ENCODE measurements at regions not wholly inside any gene's neighbourhood (a gene's known extent, or its start where the extent isn't known, plus 50 kb on each side); places are given as distances from the start of the nearest gene placed in this dataset.

DNA sequence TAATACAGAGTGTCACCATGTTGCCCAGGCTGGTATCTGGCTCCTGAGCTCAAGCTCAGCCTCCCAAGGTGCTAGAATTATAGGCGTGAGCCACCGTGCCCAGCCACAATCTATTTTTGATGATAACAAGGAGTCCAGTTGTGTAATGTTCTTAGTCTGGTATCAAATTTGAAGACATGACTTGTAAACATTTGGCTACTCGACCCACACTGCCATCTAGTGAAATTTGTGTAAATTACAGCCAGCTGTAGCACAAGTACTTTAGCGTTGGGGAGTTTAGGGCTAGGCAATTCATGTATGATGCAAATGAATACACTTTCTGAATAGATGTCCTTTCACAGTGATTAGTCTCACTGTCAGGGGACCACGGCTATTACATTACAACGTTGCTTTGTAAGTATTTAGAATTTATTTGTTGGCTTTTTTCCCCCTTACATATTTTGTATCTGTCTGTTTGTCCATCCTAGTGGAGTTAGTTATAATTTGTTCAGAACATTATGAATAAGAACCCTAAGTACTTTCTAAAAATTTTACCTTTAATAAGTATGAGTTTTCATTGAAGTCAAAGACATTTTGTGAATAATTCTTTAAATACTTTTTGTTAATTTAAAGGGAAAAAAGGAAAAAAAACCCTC lies 139.7 kb downstream of the PRDM13 start:
- Histone ChIP-seq H3K9me3 (ENCODE audit: low read length) (no peaks in the 10 kb centered on the region), H2AFZ (ENCODE audit: low read depth, low read length) (no peak overlapping the region), H3K36me3 (ENCODE audit: insufficient read depth, low read length) (no peaks in the 10 kb centered on the region), H3K27me3 (ENCODE audit: insufficient read depth, low read length) (no peaks in the 10 kb centered on the region), H3K4me3 (ENCODE audit: low read length) (no peak overlapping the region), H3K4me1 (ENCODE audit: insufficient read depth, low read length) (no peaks in the 10 kb centered on the region)

DNA sequence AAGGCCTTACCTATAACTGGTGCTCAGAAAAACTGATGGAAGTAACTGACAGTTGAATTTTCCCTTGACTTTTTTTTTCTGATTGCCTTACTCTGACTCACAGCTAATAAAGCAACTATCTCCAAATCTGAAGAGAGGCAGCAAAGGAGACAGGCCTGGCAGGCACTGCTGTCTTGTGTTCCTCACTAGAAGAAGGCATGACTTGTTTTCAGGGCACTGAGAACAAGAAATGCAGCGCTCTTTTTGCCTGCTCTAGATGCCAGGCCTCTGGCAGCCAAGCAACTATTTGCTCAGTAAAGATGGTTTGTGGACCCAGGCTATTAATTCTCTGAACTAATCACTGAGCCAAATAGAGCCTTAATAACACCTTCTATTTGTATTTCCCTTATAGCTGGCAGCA lies 155.1 kb downstream of the PRDM13 start:
- Histone ChIP-seq H3K4me1 (ENCODE audit: insufficient read depth, low read length) (no peaks in the 10 kb centered on the region), H3K9me3 (ENCODE audit: low read length) (no peaks in the 10 kb centered on the region), H3K27me3 (ENCODE audit: insufficient read depth, low read length) (no peaks in the 10 kb centered on the region), H2AFZ (ENCODE audit: low read depth, low read length) (no peak overlapping the region), H3K36me3 (ENCODE audit: insufficient read depth, low read length) (no peaks in the 10 kb centered on the region), H3K4me3 (ENCODE audit: low read length) (no peak overlapping the region)

DNA sequence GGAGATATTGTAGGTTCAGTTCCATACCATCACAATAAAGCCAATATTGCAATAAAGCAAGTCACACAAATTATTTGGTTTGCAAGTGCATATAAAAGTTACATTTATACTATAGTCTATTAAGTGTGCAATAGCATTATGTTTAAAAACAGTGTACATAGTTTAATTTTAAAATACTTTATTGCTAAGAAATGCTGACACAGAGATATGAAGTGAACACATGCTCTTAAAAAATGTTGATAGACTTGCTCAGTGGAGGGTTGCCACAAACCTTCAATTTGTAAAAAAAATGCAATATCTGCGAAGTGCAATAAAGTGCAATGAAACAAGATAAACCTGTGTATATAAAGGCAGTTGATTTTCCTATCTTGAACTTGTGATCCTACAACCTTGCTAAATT lies 161.5 kb downstream of the PRDM13 start:
- Histone ChIP-seq H2AFZ (ENCODE audit: low read depth, low read length) (no peak overlapping the region), H3K4me1 (ENCODE audit: insufficient read depth, low read length) (no peaks in the 10 kb centered on the region), H3K4me3 (ENCODE audit: low read length) (no peak overlapping the region), H3K9me3 (ENCODE audit: low read length) (no peaks in the 10 kb centered on the region), H3K27me3 (ENCODE audit: insufficient read depth, low read length) (no peaks in the 10 kb centered on the region), H3K36me3 (ENCODE audit: insufficient read depth, low read length) (no peaks in the 10 kb centered on the region)

GRCh38 chr6:99779631-99780555 lies 173.3 kb downstream of the PRDM13 start:
- H3K4me1 ChIP-seq (ENCODE audit: insufficient read depth, low read length), result no peaks in the 10 kb centered on the region
- no peaks in the 10 kb centered on the region for H3K27me3 ChIP-seq (ENCODE audit: insufficient read depth, low read length)
- H3K9me3 ChIP-seq (ENCODE audit: low read length), result no peaks in the 10 kb centered on the region
- no peak overlapping the region for H2AFZ ChIP-seq (ENCODE audit: low read depth, low read length)
- H3K36me3 ChIP-seq (ENCODE audit: insufficient read depth, low read length), result no peaks in the 10 kb centered on the region
- no peak overlapping the region for H3K4me3 ChIP-seq (ENCODE audit: low read length)

DNA sequence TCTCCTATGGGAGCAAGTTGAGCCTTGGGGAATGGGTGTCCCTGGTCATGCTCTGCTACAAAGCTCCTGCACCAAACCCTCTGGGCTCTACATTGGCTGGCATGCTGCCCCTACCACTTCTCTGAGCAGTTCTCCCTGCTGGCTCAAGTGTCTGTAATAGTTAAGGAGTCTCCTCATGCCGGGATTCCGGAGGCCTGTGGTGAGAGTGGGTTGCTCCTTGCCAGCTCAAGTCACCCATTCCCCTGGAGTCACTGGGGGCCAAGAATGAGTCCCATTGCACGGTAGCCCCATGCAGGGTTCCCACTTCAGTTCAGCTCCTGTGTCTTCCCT lies 173.9 kb downstream of the PRDM13 start:
- H3K27me3 ChIP-seq (ENCODE audit: insufficient read depth, low read length), result no peaks in the 10 kb centered on the region
- H3K9me3 ChIP-seq (ENCODE audit: low read length), result no peaks in the 10 kb centered on the region

DNA sequence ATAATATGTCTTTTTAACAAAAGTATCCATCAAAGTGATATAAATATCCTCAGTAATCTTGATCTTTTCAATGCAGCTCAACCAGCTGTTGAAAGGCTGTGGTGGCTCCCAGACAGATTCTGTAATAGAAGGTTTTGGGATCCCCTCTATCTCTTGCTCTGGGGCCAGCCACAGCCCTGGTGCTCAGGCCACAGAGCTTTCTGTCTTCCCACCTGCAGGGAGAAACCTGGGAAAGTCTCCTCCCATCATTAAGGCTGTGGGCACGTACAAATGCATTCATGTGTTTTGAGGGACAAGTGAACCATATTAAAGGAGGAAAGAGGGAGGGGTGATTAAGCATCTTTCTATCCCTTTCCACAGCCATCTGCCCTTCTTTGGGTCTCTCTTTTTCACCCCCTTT lies 183.1 kb downstream of the PRDM13 start:
- peaks cover 2% of the 10 kb centered on the region for H3K27me3 ChIP-seq (ENCODE audit: insufficient read depth, low read length)
- no peaks in the 10 kb centered on the region for H3K9me3 ChIP-seq (ENCODE audit: low read length)
- H3K36me3 ChIP-seq (ENCODE audit: insufficient read depth, low read length), result no peaks in the 10 kb centered on the region
- H2AFZ ChIP-seq (ENCODE audit: low read depth, low read length), result no peak overlapping the region
- H3K4me3 ChIP-seq (ENCODE audit: low read length), result no peak overlapping the region
- H3K4me1 ChIP-seq (ENCODE audit: insufficient read depth, low read length), result no peaks in the 10 kb centered on the region

More for the DNA sequence above, 173.9 kb downstream of the PRDM13 start:
- no peaks in the 10 kb centered on the region for H3K4me1 ChIP-seq (ENCODE audit: insufficient read depth, low read length)
- H3K4me3 ChIP-seq (ENCODE audit: low read length), result no peak overlapping the region
- H3K36me3 ChIP-seq (ENCODE audit: insufficient read depth, low read length), result no peaks in the 10 kb centered on the region
- H2AFZ ChIP-seq (ENCODE audit: low read depth, low read length), result no peak overlapping the region

- Histone ChIP-seq H2AFZ (ENCODE audit: low read depth, low read length) (no peak overlapping the region), H3K36me3 (ENCODE audit: insufficient read depth, low read length) (no peaks in the 10 kb centered on the region), H3K9me3 (ENCODE audit: low read length) (no peaks in the 10 kb centered on the region), H3K4me3 (ENCODE audit: low read length) (no peak overlapping the region), H3K27me3 (ENCODE audit: insufficient read depth, low read length) (peaks cover 5% of the 10 kb centered on the region), H3K4me1 (ENCODE audit: insufficient read depth, low read length) (no peaks in the 10 kb centered on the region)
Measured at GRCh38 chr6:99790679-99791078, 184.0 kb downstream of the PRDM13 start.

DNA sequence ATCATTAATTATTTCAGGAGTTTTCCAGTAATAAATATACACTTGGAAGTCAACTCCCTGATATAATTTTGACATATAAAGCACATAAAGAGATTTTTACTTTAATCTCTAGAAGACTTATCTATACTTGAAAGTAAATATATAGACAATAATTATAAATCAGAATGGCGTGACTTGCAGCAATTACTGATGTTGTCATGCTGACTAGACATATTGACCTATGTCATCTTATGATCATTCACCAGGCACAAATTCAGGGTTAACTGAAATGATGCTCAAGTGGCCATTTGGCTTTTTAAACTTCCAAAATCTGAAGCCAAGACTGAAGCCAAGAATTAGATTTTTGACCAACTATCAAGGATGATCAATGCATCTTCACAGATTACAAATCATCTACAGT lies 192.2 kb downstream of the MCHR2 start:
- no peaks in the 10 kb centered on the region for H3K36me3 ChIP-seq (ENCODE audit: insufficient read depth, low read length)
- peaks cover 4% of the 10 kb centered on the region for H3K27me3 ChIP-seq (ENCODE audit: insufficient read depth, low read length)
- no peak overlapping the region for H2AFZ ChIP-seq (ENCODE audit: low read depth, low read length)
- H3K9me3 ChIP-seq (ENCODE audit: low read length), result no peaks in the 10 kb centered on the region
- H3K4me3 ChIP-seq (ENCODE audit: low read length), result no peak overlapping the region
- no peaks in the 10 kb centered on the region for H3K4me1 ChIP-seq (ENCODE audit: insufficient read depth, low read length)

DNA sequence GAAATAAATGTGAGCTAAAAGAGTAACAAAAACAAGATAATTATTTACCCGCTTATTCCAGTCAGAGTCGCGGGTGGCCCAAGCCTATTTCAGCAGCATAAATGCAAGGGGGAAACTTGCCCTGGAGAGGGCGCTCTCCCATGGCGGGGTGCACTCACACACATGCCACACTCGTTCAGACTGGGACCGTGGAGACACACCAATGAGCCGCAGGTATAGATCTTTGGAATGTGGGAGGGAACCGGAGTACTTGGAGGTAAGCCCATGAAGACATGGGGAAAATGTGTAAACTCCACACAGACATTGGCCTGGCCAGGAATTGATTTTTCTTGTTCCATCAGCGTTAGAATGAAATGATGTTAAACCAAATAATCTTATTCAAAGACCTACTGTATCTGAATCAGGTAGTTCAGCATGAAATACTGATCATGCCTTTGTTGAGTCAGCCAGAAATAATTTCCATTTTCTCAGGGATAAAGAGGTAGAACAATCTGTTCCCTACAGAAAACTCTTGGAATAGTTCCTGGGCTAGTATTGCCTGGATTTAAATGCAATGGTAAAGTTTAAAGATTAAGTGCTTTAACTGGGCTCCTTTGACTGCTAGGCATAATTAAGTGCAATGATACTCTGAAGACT lies 191.5 kb downstream of the MCHR2 start:
- no peak overlapping the region for H3K4me3 ChIP-seq (ENCODE audit: low read length)
- H2AFZ ChIP-seq (ENCODE audit: low read depth, low read length), result no peak overlapping the region
- H3K9me3 ChIP-seq (ENCODE audit: low read length), result no peaks in the 10 kb centered on the region
- no peaks in the 10 kb centered on the region for H3K4me1 ChIP-seq (ENCODE audit: insufficient read depth, low read length)
- no peaks in the 10 kb centered on the region for H3K36me3 ChIP-seq (ENCODE audit: insufficient read depth, low read length)
- H3K27me3 ChIP-seq (ENCODE audit: insufficient read depth, low read length), result peaks cover 4% of the 10 kb centered on the region

- Histone ChIP-seq H3K27me3 (ENCODE audit: insufficient read depth, low read length) (peaks cover 4% of the 10 kb centered on the region), H3K4me1 (ENCODE audit: insufficient read depth, low read length) (no peaks in the 10 kb centered on the region), H3K36me3 (ENCODE audit: insufficient read depth, low read length) (no peaks in the 10 kb centered on the region), H3K4me3 (ENCODE audit: low read length) (no peak overlapping the region), H3K9me3 (ENCODE audit: low read length) (no peaks in the 10 kb centered on the region), H2AFZ (ENCODE audit: low read depth, low read length) (no peak overlapping the region)
Measured at GRCh38 chr6:99808992-99809391, 185.0 kb downstream of the MCHR2 start.

DNA sequence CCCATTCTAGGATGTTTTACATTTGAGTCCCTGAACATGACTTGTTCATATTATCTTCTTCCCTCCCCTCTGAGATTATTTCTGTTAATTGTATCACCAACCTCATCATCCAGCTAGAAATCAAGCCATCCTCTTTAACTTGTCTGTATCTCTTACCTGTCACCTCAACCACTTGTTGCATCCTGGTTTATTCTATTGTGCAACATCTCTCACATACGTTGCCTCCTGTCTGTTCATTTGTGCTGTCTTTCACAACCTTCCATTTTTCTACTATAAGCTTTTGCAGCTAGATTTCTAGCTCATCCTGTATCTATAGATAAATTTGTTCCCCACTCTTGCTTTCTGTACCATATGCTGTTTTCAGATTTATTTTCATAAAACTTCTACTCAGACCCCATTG lies 183.7 kb downstream of the MCHR2 start:
- Histone ChIP-seq H3K36me3 (ENCODE audit: insufficient read depth, low read length) (no peaks in the 10 kb centered on the region), H3K9me3 (ENCODE audit: low read length) (no peaks in the 10 kb centered on the region), H3K27me3 (ENCODE audit: insufficient read depth, low read length) (no peaks in the 10 kb centered on the region)

GRCh38 chr6:99810942-99811620 lies 182.9 kb downstream of the MCHR2 start:
- H3K4me1 ChIP-seq (ENCODE audit: insufficient read depth, low read length), result no peaks in the 10 kb centered on the region
- H3K36me3 ChIP-seq (ENCODE audit: insufficient read depth, low read length), result no peaks in the 10 kb centered on the region
- H3K4me3 ChIP-seq (ENCODE audit: low read length), result no peak overlapping the region
- no peaks in the 10 kb centered on the region for H3K9me3 ChIP-seq (ENCODE audit: low read length)
- H3K27me3 ChIP-seq (ENCODE audit: insufficient read depth, low read length), result no peaks in the 10 kb centered on the region
- no peak overlapping the region for H2AFZ ChIP-seq (ENCODE audit: low read depth, low read length)

More for the DNA sequence above, 183.7 kb downstream of the MCHR2 start:
- H3K4me1 ChIP-seq (ENCODE audit: insufficient read depth, low read length), result no peaks in the 10 kb centered on the region
- H3K4me3 ChIP-seq (ENCODE audit: low read length), result no peak overlapping the region
- H2AFZ ChIP-seq (ENCODE audit: low read depth, low read length), result no peak overlapping the region

- Histone ChIP-seq H3K9me3 (ENCODE audit: low read length) (no peaks in the 10 kb centered on the region), H3K27me3 (ENCODE audit: insufficient read depth, low read length) (no peaks in the 10 kb centered on the region), H3K4me3 (ENCODE audit: low read length) (no peak overlapping the region), H3K4me1 (ENCODE audit: insufficient read depth, low read length) (no peaks in the 10 kb centered on the region), H3K36me3 (ENCODE audit: insufficient read depth, low read length) (no peaks in the 10 kb centered on the region), H2AFZ (ENCODE audit: low read depth, low read length) (no peak overlapping the region)
Measured at GRCh38 chr6:99811636-99812035, 182.4 kb downstream of the MCHR2 start.
